Neural progenitor cell (in vitro differentiated cells): ENCODE measurements at regions not wholly inside any gene's neighbourhood (a gene's known extent, or its start where the extent isn't known, plus 50 kb on each side); places are given as distances from the start of the nearest gene placed in this dataset.

Experiments
- DNase-seq: peaks from one replicate; pipeline ENCODE4 v3.0.0-alpha.2; 2016; ENCODE audit warnings: low spot score
- H2AFZ ChIP-seq: fragments of 200-600 bp; sonication (generic); replicated peaks from 2 replicates; pipeline ENCODE4 v1.6.1; 2016; ENCODE audit warnings: antibody characterized with exemption
- H3F3A ChIP-seq: fragments of 200-600 bp; sonication (generic); 2 replicates; pipeline ENCODE4 v1.6.1; 2016; ENCODE audit warnings: antibody characterized with exemption, low read depth
- H3K27ac ChIP-seq: fragments of 200-600 bp; sonication (generic); 2 replicates; pipeline ENCODE4 v1.5.1; 2016; ENCODE audit warnings: mild to moderate bottlenecking
- H3K27me3 ChIP-seq: fragments of 200-600 bp; sonication (generic); 2 replicates; pipeline ENCODE4 v1.6.1; 2016; ENCODE audit warnings: mild to moderate bottlenecking, moderate library complexity
- H3K36me3 ChIP-seq: fragments of 200-600 bp; sonication (generic); 2 replicates; pipeline ENCODE4 v1.5.1; 2016
- H3K4me1 ChIP-seq: fragments of 200-600 bp; sonication (generic); 2 replicates; pipeline ENCODE4 v1.6.1; 2016; ENCODE audit warnings: mixed run types
- H3K4me2 ChIP-seq: fragments of 200-600 bp; sonication (generic); 2 replicates; pipeline ENCODE4 v1.6.1; 2016
- H3K4me3 ChIP-seq: fragments of 200-600 bp; sonication (generic); 2 replicates; pipeline ENCODE4 v1.5.1; 2016
- H3K79me2 ChIP-seq: fragments of 200-600 bp; sonication (generic); 2 replicates; pipeline ENCODE4 v1.6.1; 2016; ENCODE audit warnings: low read depth
- H3K9ac ChIP-seq: fragments of 200-600 bp; sonication (generic); 2 replicates; pipeline ENCODE4 v1.6.1; 2016
- H3K9me3 ChIP-seq: fragments of 200-600 bp; sonication (generic); 2 replicates; pipeline ENCODE4 v1.5.1; 2016; ENCODE audit warnings: low read depth
- H4K20me1 ChIP-seq: fragments of 200-600 bp; sonication (generic); 2 replicates; pipeline ENCODE4 v1.6.1; 2016; ENCODE audit warnings: low read depth
- H3K27ac Mint-ChIP-seq: 3 replicates; pipeline ENCODE4 v1.8.0; 2021; ENCODE audit warnings: mixed read lengths
- H3K27me3 Mint-ChIP-seq: 2 replicates; pipeline ENCODE4 v1.8.0; 2022; ENCODE audit warnings: low read depth, mild to moderate bottlenecking, inconsistent platforms, moderate library complexity, mixed read lengths; ENCODE audit not compliant: insufficient read depth
- H3K36me3 Mint-ChIP-seq: 3 replicates; pipeline ENCODE4 v1.8.0; 2021; ENCODE audit warnings: mixed read lengths
- H3K4me1 Mint-ChIP-seq: 3 replicates; pipeline ENCODE4 v1.8.0; 2021; ENCODE audit warnings: mixed read lengths
- H3K4me3 Mint-ChIP-seq: 3 replicates; pipeline ENCODE4 v1.8.0; 2021; ENCODE audit warnings: mild to moderate bottlenecking, moderate library complexity, mixed read lengths
- H3K9me3 Mint-ChIP-seq: 3 replicates; pipeline ENCODE4 v1.8.0; 2020; ENCODE audit warnings: mixed read lengths
- CTCF ChIP-seq: fragments of 200-600 bp; sonication (generic); IDR thresholded peaks from 2 replicates; pipeline ENCODE4 v1.5.1; 2017; ENCODE audit warnings: antibody characterized with exemption, mild to moderate bottlenecking
- EZH2 ChIP-seq: fragments of 200-600 bp; sonication (generic); IDR thresholded peaks from 2 replicates; pipeline ENCODE4 v1.6.1; 2017; ENCODE audit warnings: antibody characterized with exemption, mild to moderate bottlenecking, moderate library complexity
- EZH2phosphoT487 ChIP-seq: fragments of 200-600 bp; sonication (generic); IDR thresholded peaks from 2 replicates; pipeline ENCODE4 v1.6.1; 2017; ENCODE audit warnings: antibody characterized with exemption

DNA sequence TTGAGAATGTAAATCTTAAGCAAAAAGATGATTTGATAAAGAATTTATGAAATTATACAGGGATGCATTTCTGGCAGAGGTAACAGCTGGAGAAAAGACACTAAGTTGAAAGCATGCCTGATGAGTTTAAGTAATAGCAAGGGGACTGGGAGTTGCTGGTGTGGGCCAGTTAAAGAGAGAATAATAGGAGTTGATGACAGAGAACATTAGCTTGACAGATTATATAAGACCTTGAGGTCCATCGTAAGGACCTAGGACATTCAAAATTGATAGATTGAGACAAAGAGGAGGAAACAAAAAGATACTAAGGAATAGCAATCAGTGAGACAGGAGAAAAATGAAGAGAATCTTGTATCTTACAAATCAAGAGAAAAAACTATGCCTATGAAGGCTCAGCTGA is 84.7 kb upstream of the TMPRSS15 start:
- no peak for DNase-seq
- no peak overlapping the region for H3K4me3 Mint-ChIP-seq
- H3K36me3 Mint-ChIP-seq, result no peaks in the 10 kb centered on the region
- no peak overlapping the region for H3K4me3 ChIP-seq
- H3F3A ChIP-seq, result no peaks in the 10 kb centered on the region
- H3K4me2 ChIP-seq, result no peak overlapping the region
- no peak overlapping the region for H3K9ac ChIP-seq
- no peaks in the 10 kb centered on the region for H3K4me1 ChIP-seq
- no peaks in the 10 kb centered on the region for H3K9me3 ChIP-seq
- no peak overlapping the region for H3K27ac ChIP-seq
- H3K27ac Mint-ChIP-seq, result no peak overlapping the region
- no peak overlapping the region for H2AFZ ChIP-seq
- no peak for TF ChIP-seq EZH2phosphoT487
- no peak for TF ChIP-seq CTCF
- TF ChIP-seq EZH2, result no peak
- no peaks in the 10 kb centered on the region for H3K36me3 ChIP-seq
- no peaks in the 10 kb centered on the region for H3K9me3 Mint-ChIP-seq
- no peaks in the 10 kb centered on the region for H3K4me1 Mint-ChIP-seq
- no peaks in the 10 kb centered on the region for H4K20me1 ChIP-seq
- no peaks in the 10 kb centered on the region for H3K27me3 ChIP-seq
- H3K79me2 ChIP-seq, result no peaks in the 10 kb centered on the region
- no peaks in the 10 kb centered on the region for H3K27me3 Mint-ChIP-seq

GRCh38 chr21:18493422-18493821 is 89.8 kb upstream of the TMPRSS15 start:
- Histone ChIP-seq H3K36me3 (no peaks in the 10 kb centered on the region), H3K4me3 (no peak overlapping the region), H3K27ac (no peak overlapping the region), H3K4me2 (no peak overlapping the region), H3F3A (no peaks in the 10 kb centered on the region), H3K4me1 (no peaks in the 10 kb centered on the region), H4K20me1 (no peaks in the 10 kb centered on the region), H3K9ac (no peak overlapping the region), H2AFZ (no peak overlapping the region), H3K9me3 (no peaks in the 10 kb centered on the region), H3K27me3 (no peaks in the 10 kb centered on the region), H3K79me2 (no peaks in the 10 kb centered on the region)
- Mint-ChIP-seq H3K9me3 (no peaks in the 10 kb centered on the region), H3K36me3 (no peaks in the 10 kb centered on the region), H3K4me3 (no peak overlapping the region), H3K27me3 (no peaks in the 10 kb centered on the region), H3K4me1 (no peaks in the 10 kb centered on the region), H3K27ac (no peak overlapping the region)
- TF ChIP-seq EZH2 (no peak), CTCF (no peak), EZH2phosphoT487 (no peak)
- DNase-seq, result no peak

DNA sequence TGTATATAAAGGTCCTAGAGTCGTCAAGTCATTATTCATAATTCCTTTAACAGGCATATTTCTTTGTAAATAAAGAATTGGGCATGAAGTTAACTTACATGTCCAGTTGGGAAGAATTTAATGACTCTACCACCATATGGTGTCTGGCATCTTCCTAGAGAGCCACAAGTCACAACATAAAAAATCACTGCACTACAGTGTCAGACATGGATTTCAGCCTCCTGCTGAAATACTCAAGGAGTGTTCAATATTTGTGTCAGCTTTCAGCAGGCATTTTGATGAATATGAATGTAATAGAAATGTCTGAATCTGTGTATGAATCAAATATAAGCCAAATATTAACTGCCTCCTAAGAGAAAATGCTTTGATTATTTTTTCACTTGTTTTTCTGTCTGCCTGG is 91.9 kb upstream of the TMPRSS15 start:
- H3K4me3 ChIP-seq, result no peak overlapping the region
- no peaks in the 10 kb centered on the region for H3K36me3 ChIP-seq
- H3K27ac Mint-ChIP-seq, result no peak overlapping the region
- no peaks in the 10 kb centered on the region for H3K4me1 Mint-ChIP-seq
- H3K79me2 ChIP-seq, result no peaks in the 10 kb centered on the region
- H3K9me3 Mint-ChIP-seq, result no peaks in the 10 kb centered on the region
- no peaks in the 10 kb centered on the region for H3K4me1 ChIP-seq
- no peaks in the 10 kb centered on the region for H3K36me3 Mint-ChIP-seq
- H3K4me2 ChIP-seq, result no peak overlapping the region
- H3K9ac ChIP-seq, result no peak overlapping the region
- TF ChIP-seq EZH2phosphoT487 (no peak), CTCF (no peak), EZH2 (no peak)
- H3K9me3 ChIP-seq, result no peaks in the 10 kb centered on the region
- no peak overlapping the region for H2AFZ ChIP-seq
- DNase-seq, result no peak
- no peaks in the 10 kb centered on the region for H3K27me3 ChIP-seq
- no peaks in the 10 kb centered on the region for H3K27me3 Mint-ChIP-seq
- no peaks in the 10 kb centered on the region for H3F3A ChIP-seq
- no peak overlapping the region for H3K4me3 Mint-ChIP-seq
- H4K20me1 ChIP-seq, result no peaks in the 10 kb centered on the region
- no peak overlapping the region for H3K27ac ChIP-seq

- Mint-ChIP-seq H3K9me3 (peaks cover 12% of the 10 kb centered on the region), H3K36me3 (no peaks in the 10 kb centered on the region), H3K27me3 (no peaks in the 10 kb centered on the region), H3K4me1 (no peaks in the 10 kb centered on the region), H3K27ac (no peak overlapping the region), H3K4me3 (no peak overlapping the region)
- Histone ChIP-seq H4K20me1 (no peaks in the 10 kb centered on the region), H3K9ac (no peak overlapping the region), H3F3A (no peaks in the 10 kb centered on the region), H3K27me3 (no peaks in the 10 kb centered on the region), H3K4me1 (no peaks in the 10 kb centered on the region), H3K36me3 (no peaks in the 10 kb centered on the region), H3K4me2 (no peak overlapping the region), H2AFZ (no peak overlapping the region), H3K79me2 (no peaks in the 10 kb centered on the region), H3K27ac (no peak overlapping the region), H3K9me3 (no peaks in the 10 kb centered on the region), H3K4me3 (no peak overlapping the region)
- TF ChIP-seq EZH2phosphoT487 (no peak), CTCF (no peak), EZH2 (no peak)
- no peak for DNase-seq
These were observed 94.8 kb upstream of the TMPRSS15 start for GRCh38 chr21:18498431-18498830.
